ENCODE measurements at regions not wholly inside any gene's neighbourhood (a gene's known extent, or its start where the extent isn't known, plus 50 kb on each side); places are given as distances from the start of the nearest gene placed in this dataset.

GRCh38 chr9:80763536-80763935 is 925.8 kb downstream of the TLE1 start:
- TF ChIP-seq POLR2A (IDR thresholded peaks at IDR 0.05) (no peak), CTCF (IDR thresholded peaks at IDR 0.05) (no peak)

All from adrenal gland (tissue), 5 donors.